Astrocyte of the cerebellum (primary cell): ENCODE measurements at regions not wholly inside any gene's neighbourhood (a gene's known extent, or its start where the extent isn't known, plus 50 kb on each side); places are given as distances from the start of the nearest gene placed in this dataset.

Source experiments
- DNase-seq: peaks from one replicate; pipeline ENCODE4 v3.0.0-alpha.2; 2011; ENCODE audit warnings: low read depth
- H3K4me3 ChIP-seq: 2 replicates; pipeline ENCODE4 v1.5.1; 2011; ENCODE audit warnings: mild to moderate bottlenecking, low read depth, low read length, moderate library complexity
- in situ Hi-C: cut with HindIII; loops from 2 replicates; pipeline ENCODE4 v1.10.0; 2017; ENCODE audit warnings: low sequenced_read_pairs
- TF ChIP-seq, protein P1 (sequence below): IDR thresholded peaks from 2 replicates; pipeline ENCODE4 v1.5.1; 2012; ENCODE audit warnings: low read length, low read depth, moderate library complexity, mild to moderate bottlenecking; ENCODE audit errors: missing control alignments

DNA sequence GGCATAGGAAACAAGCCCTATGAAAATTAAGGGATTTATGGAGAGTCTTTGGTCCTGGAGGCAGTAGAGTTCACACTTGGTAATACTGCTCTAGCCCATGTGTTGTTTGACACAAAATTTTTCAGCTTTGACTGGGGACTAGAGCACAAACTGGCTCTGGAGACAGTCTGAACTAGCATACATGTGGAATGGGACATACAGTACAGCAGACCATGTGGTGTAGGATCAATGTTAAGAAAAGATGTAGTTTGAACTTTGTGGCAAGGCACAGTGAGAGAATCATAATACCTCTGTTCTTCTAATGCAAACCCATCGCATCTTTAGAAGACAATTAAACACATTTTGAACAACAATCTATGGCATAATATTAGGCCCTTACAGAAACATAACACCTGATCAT, 521.5 kb upstream of the DDX18 start:
- no peak overlapping the region for H3K4me3 ChIP-seq
- TF ChIP-seq, protein P1, sequence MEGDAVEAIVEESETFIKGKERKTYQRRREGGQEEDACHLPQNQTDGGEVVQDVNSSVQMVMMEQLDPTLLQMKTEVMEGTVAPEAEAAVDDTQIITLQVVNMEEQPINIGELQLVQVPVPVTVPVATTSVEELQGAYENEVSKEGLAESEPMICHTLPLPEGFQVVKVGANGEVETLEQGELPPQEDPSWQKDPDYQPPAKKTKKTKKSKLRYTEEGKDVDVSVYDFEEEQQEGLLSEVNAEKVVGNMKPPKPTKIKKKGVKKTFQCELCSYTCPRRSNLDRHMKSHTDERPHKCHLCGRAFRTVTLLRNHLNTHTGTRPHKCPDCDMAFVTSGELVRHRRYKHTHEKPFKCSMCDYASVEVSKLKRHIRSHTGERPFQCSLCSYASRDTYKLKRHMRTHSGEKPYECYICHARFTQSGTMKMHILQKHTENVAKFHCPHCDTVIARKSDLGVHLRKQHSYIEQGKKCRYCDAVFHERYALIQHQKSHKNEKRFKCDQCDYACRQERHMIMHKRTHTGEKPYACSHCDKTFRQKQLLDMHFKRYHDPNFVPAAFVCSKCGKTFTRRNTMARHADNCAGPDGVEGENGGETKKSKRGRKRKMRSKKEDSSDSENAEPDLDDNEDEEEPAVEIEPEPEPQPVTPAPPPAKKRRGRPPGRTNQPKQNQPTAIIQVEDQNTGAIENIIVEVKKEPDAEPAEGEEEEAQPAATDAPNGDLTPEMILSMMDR = no peak
- in situ Hi-C loops = no loop called here
- no peak for DNase-seq

DNA sequence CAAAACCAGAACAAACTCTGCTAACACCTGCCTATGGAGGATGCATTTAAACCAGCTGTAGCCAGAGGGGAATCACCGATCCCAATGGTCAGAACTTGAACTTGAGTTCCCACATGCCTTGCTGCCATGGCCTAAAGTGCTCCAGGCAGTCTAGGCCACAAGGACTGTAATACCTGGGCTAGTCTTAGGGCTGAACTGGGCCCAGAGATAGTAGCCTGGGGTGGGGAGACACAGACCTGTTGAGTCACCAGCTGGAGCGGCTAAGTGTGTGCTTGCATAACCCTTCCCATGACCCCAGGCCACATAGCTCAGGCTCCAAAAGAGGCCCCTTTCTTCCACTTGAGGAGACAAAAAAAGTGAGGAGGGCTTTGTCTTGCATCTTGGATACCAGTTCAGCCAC, 515.0 kb upstream of the DDX18 start:
- DNase-seq = no peak
- H3K4me3 ChIP-seq = no peak overlapping the region
- in situ Hi-C loops = no loop called here
- TF ChIP-seq, protein P1 = no peak

DNA sequence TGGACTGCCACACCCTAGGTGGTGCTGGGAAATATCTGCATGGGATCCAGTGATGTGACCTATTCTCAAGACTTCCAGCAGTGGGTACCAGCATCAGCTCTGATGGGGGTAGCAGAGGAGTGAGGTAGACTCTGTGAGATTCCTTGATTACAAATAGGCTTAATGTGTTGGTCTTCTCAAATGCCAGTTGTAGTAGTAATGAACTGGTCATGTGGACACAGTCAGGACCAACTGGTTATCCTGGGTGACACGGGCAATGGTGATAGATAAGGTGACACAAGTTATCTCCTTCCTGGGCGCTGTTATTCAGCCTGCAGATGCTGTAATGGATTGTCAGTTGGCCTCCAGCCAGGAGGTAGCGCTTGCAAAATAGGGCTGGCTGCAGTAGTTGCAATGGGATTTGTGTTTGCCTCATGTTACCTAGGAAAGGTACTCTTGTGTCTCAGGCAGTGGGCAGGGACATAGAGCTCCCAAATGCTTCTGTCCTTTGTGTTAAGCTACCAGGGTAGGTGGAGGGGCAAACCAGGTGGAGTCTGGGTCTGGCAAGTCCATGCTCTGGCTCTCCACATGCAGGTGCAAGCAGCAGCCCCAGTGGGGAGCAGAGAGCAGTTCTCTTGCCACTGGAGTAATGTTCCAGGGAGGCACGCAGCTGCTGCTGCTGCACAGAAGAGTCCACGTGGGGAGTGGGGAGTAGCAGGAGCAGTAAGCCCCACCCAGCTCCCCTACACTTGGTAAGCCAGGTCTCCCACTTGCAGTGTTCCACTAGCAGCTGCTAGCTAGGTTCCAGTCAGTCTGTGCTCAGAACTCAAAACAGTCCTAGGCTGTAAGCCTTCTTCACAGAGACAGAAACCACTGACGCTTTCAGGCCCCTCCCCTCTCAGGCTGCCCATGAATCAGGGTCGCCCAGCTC, 505.4 kb upstream of the DDX18 start:
- H3K4me3 ChIP-seq = no peak overlapping the region
- no peak for DNase-seq
- TF ChIP-seq, protein P1 = no peak
- in situ Hi-C loops = no loop called here

DNA sequence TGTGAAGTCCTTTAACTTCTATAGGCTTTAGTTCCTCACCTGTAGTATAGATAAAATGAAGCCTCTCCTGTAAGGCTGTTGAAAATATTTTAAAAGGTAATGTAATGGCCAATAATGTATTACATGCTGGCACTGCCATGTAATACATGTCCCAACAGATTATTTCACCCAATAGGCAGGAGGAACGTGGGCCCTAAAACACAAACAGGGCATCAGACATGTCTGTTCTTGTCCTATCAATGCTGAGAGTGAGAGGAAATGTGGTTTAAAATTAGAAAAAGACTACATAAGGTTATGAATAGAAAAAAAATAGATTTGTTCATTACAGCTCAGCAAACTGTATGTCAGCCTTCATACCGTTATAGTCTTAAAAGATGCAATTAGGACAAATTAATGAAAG, 492.7 kb upstream of the DDX18 start:
- no peak overlapping the region for H3K4me3 ChIP-seq
- TF ChIP-seq, protein P1 = no peak
- in situ Hi-C loops = no loop called here
- no peak for DNase-seq

DNA sequence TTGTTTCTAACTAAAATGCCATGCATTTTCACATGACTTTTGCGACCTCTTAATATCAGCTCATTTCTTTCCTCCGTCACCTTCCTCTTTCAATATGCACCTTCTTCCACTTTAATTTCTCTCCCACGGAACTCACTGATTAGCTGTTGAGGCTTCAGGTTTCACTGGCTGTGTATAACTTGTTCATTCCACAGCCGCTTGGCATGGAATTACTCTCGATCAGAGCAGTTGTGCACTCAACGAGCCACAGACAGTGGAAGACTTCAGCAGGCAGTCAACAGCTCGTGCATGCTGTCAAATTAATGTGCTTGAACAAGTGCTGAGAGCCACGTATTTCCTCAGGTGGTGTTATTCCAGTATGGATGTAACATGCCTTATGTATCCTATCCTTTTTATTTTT, 491.2 kb upstream of the DDX18 start:
- no peak for DNase-seq
- in situ Hi-C loops = no loop called here
- no peak overlapping the region for H3K4me3 ChIP-seq
- TF ChIP-seq, protein P1 = no peak

DNA sequence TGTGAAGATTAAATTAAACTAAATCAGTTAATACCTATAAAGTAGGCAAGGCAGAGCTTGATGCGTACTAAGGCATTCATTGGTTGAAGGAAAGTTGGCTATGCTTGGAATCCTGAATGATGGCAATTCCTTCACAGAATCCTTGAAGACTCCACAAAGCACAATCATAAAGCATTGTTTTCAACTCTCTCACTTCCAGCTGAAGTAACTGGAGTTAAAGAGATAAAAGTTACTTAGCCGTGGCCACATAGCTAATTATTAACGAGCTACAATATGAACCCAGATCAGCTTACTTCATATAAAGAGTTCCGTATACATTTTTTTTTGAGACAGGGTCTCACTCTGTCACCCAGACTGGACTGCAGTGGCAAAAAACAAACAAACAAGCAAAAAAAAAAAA, 483.9 kb upstream of the DDX18 start:
- H3K4me3 ChIP-seq = no peak overlapping the region
- in situ Hi-C loops = no loop called here
- no peak for DNase-seq
- TF ChIP-seq, protein P1 = no peak
